ENCODE measurements at regions not wholly inside any gene's neighbourhood (a gene's known extent, or its start where the extent isn't known, plus 50 kb on each side); places are given as distances from the start of the nearest gene placed in this dataset.
"Not testable (repeated sequence)": the region's sequence is repeated elsewhere in the genome, so short reads cannot be mapped to it uniquely, and the experiment has no call there.

- not testable (repeated sequence) for H3K27ac ChIP-seq (replicated peaks; ENCODE audit: low read length); H3K4me1 ChIP-seq (ENCODE audit: control insufficient read depth in 2 of 2, insufficient read depth in 1 of 2, low read depth in 1 of 2, low read length in 2 of 2); H4K91ac ChIP-seq (ENCODE audit: low read depth, low read length, poor library complexity); H3K79me1 ChIP-seq (ENCODE audit: low read depth, low read length); H2BK15ac ChIP-seq (ENCODE audit: low read length); H2BK5ac ChIP-seq (ENCODE audit: low read length); H3K23ac ChIP-seq (ENCODE audit: low read depth, low read length, poor library complexity); H4K8ac ChIP-seq (ENCODE audit: low read depth, low read length); H2BK12ac ChIP-seq (ENCODE audit: low read length); H3K18ac ChIP-seq (ENCODE audit: low read length); H2AK5ac ChIP-seq (ENCODE audit: low read depth, low read length); H3K4me3 ChIP-seq (ENCODE audit: low read length in 2 of 2); H3K14ac ChIP-seq (ENCODE audit: low read length); H3K27me3 ChIP-seq (ENCODE audit: control insufficient read depth in 3 of 3, insufficient read depth in 3 of 3, low read depth in 1 of 3, low read length in 3 of 3); H3K36me3 ChIP-seq (replicated peaks in 1 of 2; ENCODE audit: control insufficient read depth in 2 of 2, insufficient read depth in 2 of 2, low read length in 2 of 2); H3K9ac ChIP-seq (ENCODE audit: low read depth, low read length, poor library complexity); H2BK120ac ChIP-seq (ENCODE audit: low read depth, low read length); H3K9me3 ChIP-seq (replicated peaks in 1 of 2; ENCODE audit: control insufficient read depth in 2 of 2, insufficient read depth in 1 of 2, low read depth in 1 of 2, low read length in 2 of 2); DNase-seq (ENCODE audit: low spot score); H2AFZ ChIP-seq (ENCODE audit: low read length); H3K4me2 ChIP-seq (ENCODE audit: insufficient read depth, low read length, poor library complexity, severe bottlenecking); H3K4ac ChIP-seq (ENCODE audit: low read length)
- no CpG with 5 or more reads among the region's 1 CpG for WGBS, 2 donors (ENCODE audit: extremely low coverage in 2 of 2, insufficient read length in 2 of 2, insufficient replicate concordance in 1 of 2)
Measured at GRCh38 chr13:37502303-37502993, 96.1 kb downstream of the POSTN start.

- no peak overlapping the region for H3K4ac ChIP-seq (ENCODE audit: low read length)
- no peak overlapping the region for H2BK5ac ChIP-seq (ENCODE audit: low read length)
- H2AK5ac ChIP-seq (ENCODE audit: low read depth, low read length), result no peak overlapping the region
- no peak overlapping the region for H2BK120ac ChIP-seq (ENCODE audit: low read depth, low read length)
- H3K9me3 ChIP-seq (replicated peaks in 1 of 2; ENCODE audit: control insufficient read depth in 2 of 2, insufficient read depth in 1 of 2, low read depth in 1 of 2, low read length in 2 of 2), result no peaks in the 10 kb centered on the region
- H2BK12ac ChIP-seq (ENCODE audit: low read length), result no peak overlapping the region
- no peak overlapping the region for H3K14ac ChIP-seq (ENCODE audit: low read length)
- H3K9ac ChIP-seq (ENCODE audit: low read depth, low read length, poor library complexity), result no peak overlapping the region
- no peak overlapping the region for H2AFZ ChIP-seq (ENCODE audit: low read length)
- no peak overlapping the region for H4K8ac ChIP-seq (ENCODE audit: low read depth, low read length)
- no peaks in the 10 kb centered on the region for H3K36me3 ChIP-seq (replicated peaks in 1 of 2; ENCODE audit: control insufficient read depth in 2 of 2, insufficient read depth in 2 of 2, low read length in 2 of 2)
- H3K18ac ChIP-seq (ENCODE audit: low read length), result no peak overlapping the region
- no peak overlapping the region for H4K91ac ChIP-seq (ENCODE audit: low read depth, low read length, poor library complexity)
- no peak overlapping the region for H3K4me3 ChIP-seq (ENCODE audit: low read length in 2 of 2)
- no peaks in the 10 kb centered on the region for H3K79me1 ChIP-seq (ENCODE audit: low read depth, low read length)
- H3K23ac ChIP-seq (ENCODE audit: low read depth, low read length, poor library complexity), result no peak overlapping the region
- H3K27me3 ChIP-seq (ENCODE audit: control insufficient read depth in 3 of 3, insufficient read depth in 3 of 3, low read depth in 1 of 3, low read length in 3 of 3), result no peaks in the 10 kb centered on the region
- no peak for DNase-seq (ENCODE audit: low spot score)
- H3K4me1 ChIP-seq (ENCODE audit: control insufficient read depth in 2 of 2, insufficient read depth in 1 of 2, low read depth in 1 of 2, low read length in 2 of 2), result no peaks in the 10 kb centered on the region
- H3K4me2 ChIP-seq (ENCODE audit: insufficient read depth, low read length, poor library complexity, severe bottlenecking), result no peak overlapping the region
- no CpG with 5 or more reads among the region's 2 CpGs for WGBS, 2 donors (ENCODE audit: extremely low coverage in 2 of 2, insufficient read length in 2 of 2, insufficient replicate concordance in 1 of 2)
- H2BK15ac ChIP-seq (ENCODE audit: low read length), result no peak overlapping the region
- H3K27ac ChIP-seq (replicated peaks; ENCODE audit: low read length), result no peak overlapping the region
Measured at GRCh38 chr13:37501187-37501586, 97.4 kb downstream of the POSTN start.

- Histone ChIP-seq H3K27me3 (ENCODE audit: control insufficient read depth in 3 of 3, insufficient read depth in 3 of 3, low read depth in 1 of 3, low read length in 3 of 3) (no peaks in the 10 kb centered on the region), H2BK120ac (ENCODE audit: low read depth, low read length) (no peak overlapping the region), H3K9me3 (replicated peaks in 1 of 2; ENCODE audit: control insufficient read depth in 2 of 2, insufficient read depth in 1 of 2, low read depth in 1 of 2, low read length in 2 of 2) (no peaks in the 10 kb centered on the region), H3K27ac (replicated peaks; ENCODE audit: low read length) (no peak overlapping the region), H2BK15ac (ENCODE audit: low read length) (no peak overlapping the region), H3K23ac (ENCODE audit: low read depth, low read length, poor library complexity) (no peak overlapping the region), H3K36me3 (replicated peaks in 1 of 2; ENCODE audit: control insufficient read depth in 2 of 2, insufficient read depth in 2 of 2, low read length in 2 of 2) (no peaks in the 10 kb centered on the region), H2BK5ac (ENCODE audit: low read length) (no peak overlapping the region), H3K4ac (ENCODE audit: low read length) (no peak overlapping the region), H4K8ac (ENCODE audit: low read depth, low read length) (no peak overlapping the region), H3K4me1 (ENCODE audit: control insufficient read depth in 2 of 2, insufficient read depth in 1 of 2, low read depth in 1 of 2, low read length in 2 of 2) (no peaks in the 10 kb centered on the region), H2BK12ac (ENCODE audit: low read length) (no peak overlapping the region), H3K4me3 (ENCODE audit: low read length in 2 of 2) (no peak overlapping the region), H3K14ac (ENCODE audit: low read length) (no peak overlapping the region), H2AFZ (ENCODE audit: low read length) (no peak overlapping the region), H4K91ac (ENCODE audit: low read depth, low read length, poor library complexity) (no peak overlapping the region), H3K79me1 (ENCODE audit: low read depth, low read length) (no peaks in the 10 kb centered on the region), H3K9ac (ENCODE audit: low read depth, low read length, poor library complexity) (no peak overlapping the region), H3K18ac (ENCODE audit: low read length) (no peak overlapping the region), H2AK5ac (ENCODE audit: low read depth, low read length) (no peak overlapping the region), H3K4me2 (ENCODE audit: insufficient read depth, low read length, poor library complexity, severe bottlenecking) (no peak overlapping the region)
- DNase-seq (ENCODE audit: low spot score), result no peak
- whole genome bisulfite sequencing, 2 donors (ENCODE audit: extremely low coverage in 2 of 2, insufficient read length in 2 of 2, insufficient replicate concordance in 1 of 2), result no CpG with 5 or more reads among the region's 1 CpG
Measured at GRCh38 chr13:37495046-37495445, 103.5 kb downstream of the POSTN start.

- Histone ChIP-seq H2BK5ac (ENCODE audit: low read length) (no peak overlapping the region), H3K4ac (ENCODE audit: low read length) (no peak overlapping the region), H2BK120ac (ENCODE audit: low read depth, low read length) (no peak overlapping the region), H3K14ac (ENCODE audit: low read length) (no peak overlapping the region), H3K18ac (ENCODE audit: low read length) (no peak overlapping the region), H4K91ac (ENCODE audit: low read depth, low read length, poor library complexity) (no peak overlapping the region), H2BK15ac (ENCODE audit: low read length) (no peak overlapping the region), H3K36me3 (replicated peaks in 1 of 2; ENCODE audit: control insufficient read depth in 2 of 2, insufficient read depth in 2 of 2, low read length in 2 of 2) (no peaks in the 10 kb centered on the region), H4K8ac (ENCODE audit: low read depth, low read length) (no peak overlapping the region), H2BK12ac (ENCODE audit: low read length) (no peak overlapping the region), H3K4me1 (ENCODE audit: control insufficient read depth in 2 of 2, insufficient read depth in 1 of 2, low read depth in 1 of 2, low read length in 2 of 2) (no peaks in the 10 kb centered on the region), H3K4me2 (ENCODE audit: insufficient read depth, low read length, poor library complexity, severe bottlenecking) (no peak overlapping the region), H2AFZ (ENCODE audit: low read length) (no peak overlapping the region), H3K79me1 (ENCODE audit: low read depth, low read length) (no peaks in the 10 kb centered on the region), H3K4me3 (ENCODE audit: low read length in 2 of 2) (no peak overlapping the region), H3K27ac (replicated peaks; ENCODE audit: low read length) (no peak overlapping the region), H3K23ac (ENCODE audit: low read depth, low read length, poor library complexity) (no peak overlapping the region), H3K9me3 (replicated peaks in 1 of 2; ENCODE audit: control insufficient read depth in 2 of 2, insufficient read depth in 1 of 2, low read depth in 1 of 2, low read length in 2 of 2) (no peaks in the 10 kb centered on the region), H3K27me3 (ENCODE audit: control insufficient read depth in 3 of 3, insufficient read depth in 3 of 3, low read depth in 1 of 3, low read length in 3 of 3) (no peaks in the 10 kb centered on the region), H2AK5ac (ENCODE audit: low read depth, low read length) (no peak overlapping the region), H3K9ac (ENCODE audit: low read depth, low read length, poor library complexity) (no peak overlapping the region)
- WGBS, 2 donors (ENCODE audit: extremely low coverage in 2 of 2, insufficient read length in 2 of 2, insufficient replicate concordance in 1 of 2), result no CpG with 5 or more reads among the region's 3 CpGs
- no peak for DNase-seq (ENCODE audit: low spot score)
Measured at GRCh38 chr13:37493775-37494174, 104.8 kb downstream of the POSTN start.
